HCT116 (cell line): ENCODE measurements at regions not wholly inside any gene's neighbourhood (a gene's known extent, or its start where the extent isn't known, plus 50 kb on each side); places are given as distances from the start of the nearest gene placed in this dataset.

ENCODE experiments used
- ATAC-seq: fragments of 200-7000 bp; cut with Tn5 transposase; 2 replicates; pipeline ENCODE4 v1.9.1; 2020; ENCODE audit warnings: mild to moderate bottlenecking, moderate library complexity
- BruUV-seq: library from RNA; stranded (reverse); fragments of 400-500 nt; replicated peaks from 2 replicates; lab custom pipeline; 2021; lab: Mats Ljungman, UMichigan
- CTCF ChIA-PET: fragments of 300-600 bp; sonication (Branson Sonifier 250); formaldehyde crosslinking; loops from one replicate; lab custom pipeline; 2021; ENCODE audit warnings: antibody characterized with exemption; lab: Charles Lee
- POLR2A ChIA-PET: fragments of 300-600, 350-600 bp; sonication (Branson Sonifier 250); formaldehyde crosslinking; loops from one replicate; lab custom pipeline; 2021; ENCODE audit warnings: antibody characterized with exemption; lab: Charles Lee
- RAD21 ChIA-PET, 2 experiments: fragments of 300-600 bp; sonication (Branson Sonifier 250); formaldehyde crosslinking; loops; one replicate each; lab custom pipeline; 2023; ENCODE audit warnings: low total read pairs in 2 of 2; ENCODE audit not compliant: uncharacterized antibody in 2 of 2, unreplicated experiment in 2 of 2, low non-redundant PET in 1 of 2; lab: Charles Lee
- DNase-seq: peaks from one replicate; pipeline ENCODE4 v3.0.0-alpha.2; 2010; ENCODE audit warnings: low read depth, low spot score
- H2AFZ ChIP-seq: fragments of 200-600 bp; shearing (Covaris generic), sonication (generic); 2 replicates; pipeline ENCODE4 v1.6.1; 2017; ENCODE audit warnings: low read depth, mixed run types, mixed read lengths, antibody characterized with exemption, low read length; ENCODE audit not compliant: poor library complexity, severe bottlenecking
- H3K27ac ChIP-seq: 2 replicates; pipeline ENCODE4 v1.5.1; 2012; ENCODE audit warnings: low read depth, low read length
- H3K27me3 ChIP-seq: fragments of 200-600 bp; sonication (generic); 2 replicates; pipeline ENCODE4 v1.6.1; 2016; ENCODE audit warnings: mixed run types, low read length, mixed read lengths; ENCODE audit not compliant: insufficient read depth
- H3K36me3 ChIP-seq, 2 experiments: fragments of 200-500 bp in 1 of 2; fragments of 200-600 bp in 1 of 2; sonication (Bioruptor generic) in 1 of 2; sonication (generic) in 1 of 2; 2 replicates each; pipeline versions ENCODE4 v1.5.1 to v1.6.1; 2014 to 2016; ENCODE audit warnings: low read length in 2 of 2, inconsistent platforms in 1 of 2, mixed read lengths in 1 of 2, mixed run types in 1 of 2; ENCODE audit not compliant: insufficient read depth in 2 of 2, control insufficient read depth in 1 of 2
- H3K4me1 ChIP-seq, 2 experiments: fragments of 200-600 bp in 1 of 2; sonication (generic) in 1 of 2; 2 replicates each; pipeline versions ENCODE4 v1.5.1 to v1.6.1; 2012 to 2017; ENCODE audit warnings: low read length in 2 of 2, inconsistent platforms in 1 of 2, mild to moderate bottlenecking in 1 of 2, mixed read lengths in 1 of 2, mixed run types in 1 of 2, moderate library complexity in 1 of 2; ENCODE audit not compliant: insufficient read depth in 2 of 2, control insufficient read depth in 1 of 2
- H3K4me2 ChIP-seq: fragments of 200-600 bp; sonication (generic); 2 replicates; pipeline ENCODE4 v1.6.1; 2017; ENCODE audit warnings: mixed run types, low read length, mixed read lengths
- H3K4me3 ChIP-seq, 2 experiments: fragments of 200-600 bp in 1 of 2; sonication (generic) in 1 of 2; replicated peaks in 1 of 2; 2 replicates each; pipeline ENCODE4 v1.5.1; 2011 to 2016; ENCODE audit warnings: low read length in 2 of 2, control low read depth in 1 of 2, low read depth in 1 of 2, mild to moderate bottlenecking in 1 of 2, mixed read lengths in 1 of 2, mixed run types in 1 of 2
- H3K79me2 ChIP-seq: fragments of 200-600 bp; sonication (generic); 2 replicates; pipeline ENCODE4 v1.6.1; 2017; ENCODE audit warnings: mild to moderate bottlenecking, mixed run types, low read length, moderate library complexity, mixed read lengths; ENCODE audit not compliant: insufficient read depth
- H3K9ac ChIP-seq: fragments of 200-600 bp; sonication (generic); 2 replicates; pipeline ENCODE4 v1.6.1; 2016; ENCODE audit warnings: low read length, mixed read lengths
- H3K9me2 ChIP-seq: fragments of 200-600 bp; sonication (generic), shearing (Covaris generic); 2 replicates; pipeline ENCODE4 v1.6.1; 2017; ENCODE audit warnings: mixed run types, mild to moderate bottlenecking, moderate library complexity; ENCODE audit not compliant: insufficient read depth
- H3K9me3 ChIP-seq, 2 experiments: fragments of 200-500 bp in 1 of 2; fragments of 200-600 bp in 1 of 2; sonication (Bioruptor generic) in 1 of 2; sonication (generic) in 1 of 2; 2 replicates each; pipeline ENCODE4 v1.6.1; 2014 to 2017; ENCODE audit warnings: low read length in 2 of 2, mixed read lengths in 2 of 2, inconsistent platforms in 1 of 2, low read depth in 1 of 2, mild to moderate bottlenecking in 1 of 2, mixed run types in 1 of 2, moderate library complexity in 1 of 2; ENCODE audit not compliant: control insufficient read depth in 1 of 2, insufficient read depth in 1 of 2
- H4K20me1 ChIP-seq: fragments of 200-600 bp; sonication (generic), shearing (Covaris generic); 2 replicates; pipeline ENCODE4 v1.6.1; 2017; ENCODE audit warnings: mixed run types, mild to moderate bottlenecking, moderate library complexity; ENCODE audit not compliant: insufficient read depth
- CBX3 ChIP-seq: IDR thresholded peaks from 2 replicates; pipeline ENCODE4 v1.6.1; 2012; ENCODE audit warnings: low read depth
- CTCF ChIP-seq, 3 experiments: fragments of 200-600 bp in 1 of 3; sonication (generic) in 1 of 3; IDR thresholded peaks in 2 of 3; conservative IDR thresholded peaks in 1 of 3; 2 replicates each; pipeline ENCODE4 v1.5.1; 2012 to 2017; ENCODE audit warnings: low read depth in 2 of 3, low read length in 2 of 3, antibody characterized with exemption in 1 of 3, borderline replicate concordance in 1 of 3, control low read depth in 1 of 3, mild to moderate bottlenecking in 1 of 3, mixed read lengths in 1 of 3, mixed run types in 1 of 3, moderate library complexity in 1 of 3; ENCODE audit not compliant: insufficient read depth in 1 of 3
- EGR1 ChIP-seq: IDR thresholded peaks from 2 replicates; pipeline ENCODE4 v1.6.1; 2012; ENCODE audit warnings: low read depth
- ELF1 ChIP-seq: IDR thresholded peaks from 2 replicates; pipeline ENCODE4 v1.6.1; 2012; ENCODE audit warnings: low read depth, borderline replicate concordance
- EZH2phosphoT487 ChIP-seq: fragments of 200-600 bp; IDR thresholded peaks from 2 replicates; pipeline ENCODE4 v1.6.1; 2018; ENCODE audit warnings: antibody characterized with exemption, borderline replicate concordance
- JUND ChIP-seq: IDR thresholded peaks from 2 replicates; pipeline ENCODE4 v1.6.1; 2012
- MAX ChIP-seq: IDR thresholded peaks from 2 replicates; pipeline ENCODE4 v1.6.1; 2012
- POLR2A ChIP-seq: IDR thresholded peaks from 2 replicates; pipeline ENCODE4 v1.7.0; 2011; ENCODE audit warnings: borderline replicate concordance; ENCODE audit not compliant: insufficient read depth, insufficient read length; ENCODE audit errors: extremely low read depth
- RAD21 ChIP-seq: IDR thresholded peaks from 2 replicates; pipeline ENCODE4 v1.6.1; 2012; ENCODE audit warnings: low read depth, mild to moderate bottlenecking
- REST ChIP-seq: IDR thresholded peaks from 2 replicates; pipeline ENCODE4 v1.6.1; 2012; ENCODE audit warnings: low read depth
- SRF ChIP-seq: IDR thresholded peaks from 2 replicates; pipeline ENCODE4 v1.6.1; 2012; ENCODE audit warnings: low read depth
- TCF7L2 ChIP-seq: IDR thresholded peaks from 2 replicates; pipeline ENCODE4 v1.7.0; 2011; ENCODE audit warnings: borderline replicate concordance, inconsistent platforms; ENCODE audit not compliant: insufficient read depth, insufficient read length; ENCODE audit errors: extremely low read depth
- YY1 ChIP-seq: IDR thresholded peaks from 2 replicates; pipeline ENCODE4 v1.6.1; 2011; ENCODE audit warnings: low read length, low read depth, moderate library complexity, mild to moderate bottlenecking; ENCODE audit not compliant: insufficient replicate concordance; ENCODE audit errors: extremely low read depth
- ZFX ChIP-seq: fragments of 450-650 bp; IDR thresholded peaks from 2 replicates; pipeline ENCODE4 v1.6.1; 2017
- intact Hi-C: fragments of 100-400 bp; cut with micrococcal nuclease; formaldehyde crosslinking; loops from 2 replicates; pipeline ENCODE4 v1.10.0; 2022

GRCh38 chr9:113677569-113677968 lies 198.5 kb upstream of the ZNF618 start:
- ChIA-PET CTCF (no interaction called here), POLR2A (no interaction called here), RAD21 (no interaction called here)
- Histone ChIP-seq H3K27me3 (peaks cover 30% of the 10 kb centered on the region), H3K4me3 (no peak overlapping the region), H3K4me1 (peaks cover 0 to 4% of the 10 kb centered on the region in 2 experiments; a peak in 2 of 4 replicates), H3K36me3 (no peaks in the 10 kb centered on the region), H2AFZ (no peak overlapping the region), H3K4me2 (no peak overlapping the region), H3K9me2 (no peaks in the 10 kb centered on the region), H3K9ac (no peak overlapping the region), H3K27ac (no peak overlapping the region), H4K20me1 (no peaks in the 10 kb centered on the region), H3K9me3 (no peaks in the 10 kb centered on the region), H3K79me2 (no peaks in the 10 kb centered on the region)
- TF ChIP-seq SRF = no peak
- TF ChIP-seq EGR1 = no peak
- no peak for TF ChIP-seq JUND
- no peak for TF ChIP-seq RAD21
- no peak for TF ChIP-seq YY1
- TF ChIP-seq POLR2A = no peak
- no peak for TF ChIP-seq CTCF (IDR thresholded peaks at IDR 0.05 in 2 of 3, conservative IDR thresholded peaks at IDR 0.05 in 1 of 3; ENCODE audit: borderline replicate concordance in 1 of 3, insufficient read depth in 1 of 3, low read depth in 2 of 3, low read length in 2 of 3)
- TF ChIP-seq MAX = no peak
- TF ChIP-seq REST = no peak
- no peak for TF ChIP-seq EZH2phosphoT487
- no peak for TF ChIP-seq TCF7L2
- no peak for TF ChIP-seq ZFX
- TF ChIP-seq ELF1 = no peak
- no peak for TF ChIP-seq CBX3
- no peak for ATAC-seq
- no TSS peak for BruUV-seq
- DNase-seq = no peak
- intact Hi-C loops = no loop called here
